Nephron progenitor cell (in vitro differentiated cells): ENCODE measurements at regions not wholly inside any gene's neighbourhood (a gene's known extent, or its start where the extent isn't known, plus 50 kb on each side); places are given as distances from the start of the nearest gene placed in this dataset.

Experiments used
- DNase-seq: peaks from one replicate; pipeline ENCODE4 v3.0.0; 2021
- H3K27ac Mint-ChIP-seq: 2 replicates; pipeline ENCODE4 v1.8.0; 2021; ENCODE audit warnings: mild to moderate bottlenecking, moderate library complexity, mixed read lengths
- H3K27me3 Mint-ChIP-seq: 2 replicates; pipeline ENCODE4 v1.8.0; 2021; ENCODE audit warnings: mild to moderate bottlenecking, low read depth, mixed read lengths; ENCODE audit not compliant: poor library complexity
- H3K36me3 Mint-ChIP-seq: 2 replicates; pipeline ENCODE4 v1.8.0; 2021; ENCODE audit warnings: low read depth, mixed read lengths
- H3K4me1 Mint-ChIP-seq: 2 replicates; pipeline ENCODE4 v1.8.0; 2021; ENCODE audit warnings: mixed read lengths
- H3K4me3 Mint-ChIP-seq: 2 replicates; pipeline ENCODE4 v1.8.0; 2021; ENCODE audit warnings: mild to moderate bottlenecking, moderate library complexity, mixed read lengths
- H3K9me3 Mint-ChIP-seq: 2 replicates; pipeline ENCODE4 v1.8.0; 2021; ENCODE audit warnings: mild to moderate bottlenecking, moderate library complexity, mixed read lengths
- TF ChIP-seq, protein P1 (sequence below): fragments of 200-600 bp; sonication (generic); IDR thresholded peaks from 2 replicates; pipeline ENCODE4 v1.5.0; 2021; ENCODE audit warnings: antibody characterized with exemption

DNA sequence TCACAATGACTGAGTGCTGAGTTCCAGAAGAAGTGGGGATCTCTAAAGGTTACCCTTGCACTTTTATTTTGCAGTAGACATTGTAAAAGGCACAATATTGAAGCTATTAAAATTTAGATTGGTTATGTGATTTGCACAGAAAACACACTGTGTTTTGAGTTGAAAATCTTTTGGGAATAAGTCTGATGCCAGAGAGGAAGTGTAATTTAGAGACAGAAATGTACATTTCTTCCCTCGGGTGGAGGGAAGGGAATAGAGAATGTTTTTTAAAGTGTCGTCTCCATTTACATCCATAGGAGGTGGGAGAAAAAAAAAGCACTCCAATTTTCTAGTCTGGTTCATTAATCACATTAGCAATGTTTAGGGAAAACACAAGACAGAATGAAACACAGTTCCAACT lies 465.8 kb downstream of the OLFM4 start:
- Mint-ChIP-seq H3K4me3 (no peak overlapping the region), H3K4me1 (no peaks in the 10 kb centered on the region), H3K36me3 (no peaks in the 10 kb centered on the region), H3K27me3 (no peaks in the 10 kb centered on the region), H3K27ac (no peak overlapping the region), H3K9me3 (no peaks in the 10 kb centered on the region)
- TF ChIP-seq, protein P1, sequence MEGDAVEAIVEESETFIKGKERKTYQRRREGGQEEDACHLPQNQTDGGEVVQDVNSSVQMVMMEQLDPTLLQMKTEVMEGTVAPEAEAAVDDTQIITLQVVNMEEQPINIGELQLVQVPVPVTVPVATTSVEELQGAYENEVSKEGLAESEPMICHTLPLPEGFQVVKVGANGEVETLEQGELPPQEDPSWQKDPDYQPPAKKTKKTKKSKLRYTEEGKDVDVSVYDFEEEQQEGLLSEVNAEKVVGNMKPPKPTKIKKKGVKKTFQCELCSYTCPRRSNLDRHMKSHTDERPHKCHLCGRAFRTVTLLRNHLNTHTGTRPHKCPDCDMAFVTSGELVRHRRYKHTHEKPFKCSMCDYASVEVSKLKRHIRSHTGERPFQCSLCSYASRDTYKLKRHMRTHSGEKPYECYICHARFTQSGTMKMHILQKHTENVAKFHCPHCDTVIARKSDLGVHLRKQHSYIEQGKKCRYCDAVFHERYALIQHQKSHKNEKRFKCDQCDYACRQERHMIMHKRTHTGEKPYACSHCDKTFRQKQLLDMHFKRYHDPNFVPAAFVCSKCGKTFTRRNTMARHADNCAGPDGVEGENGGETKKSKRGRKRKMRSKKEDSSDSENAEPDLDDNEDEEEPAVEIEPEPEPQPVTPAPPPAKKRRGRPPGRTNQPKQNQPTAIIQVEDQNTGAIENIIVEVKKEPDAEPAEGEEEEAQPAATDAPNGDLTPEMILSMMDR = no peak
- no peak for DNase-seq

- peaks cover 5% of the 10 kb centered on the region for H3K4me1 Mint-ChIP-seq
- H3K27ac Mint-ChIP-seq = no peak overlapping the region
- DNase-seq = no peak
- H3K36me3 Mint-ChIP-seq = no peaks in the 10 kb centered on the region
- no peak overlapping the region for H3K4me3 Mint-ChIP-seq
- TF ChIP-seq, protein P1 = no peak
- no peaks in the 10 kb centered on the region for H3K27me3 Mint-ChIP-seq
- H3K9me3 Mint-ChIP-seq = peaks cover 4% of the 10 kb centered on the region
Measured at GRCh38 chr13:53499576-53500133, 471.0 kb downstream of the OLFM4 start.

DNA sequence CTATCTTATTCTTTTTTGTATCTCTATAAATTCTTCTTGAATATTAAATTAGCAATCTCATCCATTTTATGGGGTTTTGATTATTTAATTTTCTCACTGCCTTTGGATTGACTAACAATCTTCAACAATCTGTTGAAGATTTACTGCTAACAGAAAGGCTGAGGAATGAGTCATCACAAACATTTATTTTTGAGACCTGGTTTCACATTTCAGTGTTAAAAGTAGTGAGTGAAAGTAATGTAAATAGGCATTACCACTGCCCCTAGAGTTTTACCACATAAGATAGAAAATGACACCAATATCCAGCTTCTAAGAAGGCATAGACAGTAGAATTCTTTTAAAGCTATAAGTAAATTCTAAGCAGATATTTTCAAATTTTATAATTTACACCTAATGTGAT lies 472.8 kb downstream of the OLFM4 start:
- Mint-ChIP-seq H3K27ac (no peak overlapping the region), H3K27me3 (no peaks in the 10 kb centered on the region), H3K4me3 (no peak overlapping the region), H3K9me3 (peaks cover 4% of the 10 kb centered on the region), H3K36me3 (no peaks in the 10 kb centered on the region), H3K4me1 (peaks cover 6% of the 10 kb centered on the region)
- TF ChIP-seq, protein P1 = no peak
- no peak for DNase-seq

DNA sequence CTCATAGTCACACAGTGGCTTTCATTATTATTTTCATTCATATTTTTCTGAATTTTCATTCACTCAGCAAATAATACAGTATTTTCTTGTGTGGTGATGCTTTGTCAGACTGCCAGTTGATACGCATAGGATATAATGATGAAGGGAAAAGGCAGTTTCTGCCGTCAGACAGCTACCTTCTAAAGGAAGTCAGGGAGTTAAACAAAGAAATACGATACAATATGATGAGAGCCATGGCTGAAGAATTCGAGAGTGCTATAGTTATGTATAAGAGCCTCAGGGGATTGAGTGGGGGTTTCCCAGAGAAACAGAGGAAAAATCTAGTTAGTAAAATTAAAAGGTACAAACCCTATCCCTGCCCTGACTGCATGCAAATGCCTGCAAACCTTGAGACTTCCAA lies 479.1 kb downstream of the OLFM4 start:
- H3K4me1 Mint-ChIP-seq = peaks cover 19% of the 10 kb centered on the region
- no peaks in the 10 kb centered on the region for H3K9me3 Mint-ChIP-seq
- TF ChIP-seq, protein P1 = no peak
- H3K36me3 Mint-ChIP-seq = no peaks in the 10 kb centered on the region
- no peak overlapping the region for H3K4me3 Mint-ChIP-seq
- DNase-seq = no peak
- H3K27me3 Mint-ChIP-seq = peaks cover 2% of the 10 kb centered on the region
- H3K27ac Mint-ChIP-seq = no peak overlapping the region

DNA sequence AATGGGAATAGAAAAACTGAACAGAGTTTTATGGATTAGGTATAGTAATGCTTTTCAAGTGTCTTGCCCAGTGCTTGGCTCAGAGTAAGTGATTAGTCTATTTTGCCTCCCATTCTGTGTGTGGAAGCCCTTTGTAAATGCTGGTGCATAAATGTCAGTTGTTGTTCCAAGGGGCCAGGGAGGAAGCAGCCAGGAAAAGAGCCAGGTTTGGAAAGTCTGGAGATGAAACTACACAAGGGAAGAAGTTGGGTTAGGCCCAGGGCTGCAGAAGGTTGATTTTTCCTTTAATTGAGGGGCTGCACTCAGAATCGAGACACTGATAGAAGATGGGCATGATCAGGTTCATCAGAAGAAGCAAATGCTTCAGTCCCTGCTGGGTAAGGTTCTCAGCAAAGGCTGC lies 484.0 kb downstream of the OLFM4 start:
- peak overlapping the region; percentile 42 for H3K27ac Mint-ChIP-seq
- H3K4me1 Mint-ChIP-seq = peaks cover 13% of the 10 kb centered on the region
- DNase-seq = no peak
- peaks cover 2% of the 10 kb centered on the region for H3K27me3 Mint-ChIP-seq
- no peaks in the 10 kb centered on the region for H3K9me3 Mint-ChIP-seq
- no peaks in the 10 kb centered on the region for H3K36me3 Mint-ChIP-seq
- no peak overlapping the region for H3K4me3 Mint-ChIP-seq
- TF ChIP-seq, protein P1 = no peak

- Mint-ChIP-seq H3K27ac (no peak overlapping the region), H3K27me3 (peaks cover 2% of the 10 kb centered on the region), H3K9me3 (no peaks in the 10 kb centered on the region), H3K4me3 (no peak overlapping the region), H3K36me3 (no peaks in the 10 kb centered on the region), H3K4me1 (peaks cover 8% of the 10 kb centered on the region)
- TF ChIP-seq, protein P1 = no peak
- no peak for DNase-seq
Measured at GRCh38 chr13:53513226-53513625, 484.6 kb downstream of the OLFM4 start.
